HFF-Myc (cell line): ENCODE measurements at regions not wholly inside any gene's neighbourhood (a gene's known extent, or its start where the extent isn't known, plus 50 kb on each side); places are given as distances from the start of the nearest gene placed in this dataset.

Source experiments
- DNase-seq: peaks from one replicate; pipeline ENCODE4 v3.0.0-alpha.2; 2011; ENCODE audit warnings: low read depth; ENCODE audit errors: extremely low read depth
- H3K4me3 ChIP-seq: replicated peaks from 2 replicates; pipeline ENCODE4 v1.5.1; 2011; ENCODE audit warnings: low read depth, mild to moderate bottlenecking, control low read depth, low read length
- CTCF ChIP-seq: IDR thresholded peaks from 2 replicates; pipeline ENCODE4 v1.5.1; 2012; ENCODE audit warnings: mild to moderate bottlenecking, low read depth, low read length, control low read depth; ENCODE audit errors: missing control alignments

- H3K4me3 ChIP-seq, result no peak overlapping the region
- TF ChIP-seq CTCF, result no peak
- no peak for DNase-seq
These were observed 1039.2 kb upstream of the CDH9 start for GRCh38 chr5:28077291-28078240.

GRCh38 chr5:28066856-28067255 lies 1028.5 kb upstream of the CDH9 start:
- H3K4me3 ChIP-seq, result no peak overlapping the region
- no peak for DNase-seq
- TF ChIP-seq CTCF, result no peak

- no peak for DNase-seq
- H3K4me3 ChIP-seq, result no peak overlapping the region
- no peak for TF ChIP-seq CTCF
These were observed 1027.3 kb upstream of the CDH9 start for GRCh38 chr5:28065656-28066055.

GRCh38 chr5:28046596-28046995 lies 1008.2 kb upstream of the CDH9 start:
- no peak for TF ChIP-seq CTCF

GRCh38 chr5:28027851-28028250 lies 989.5 kb upstream of the CDH9 start:
- no peak for TF ChIP-seq CTCF
- DNase-seq, result no peak
- no peak overlapping the region for H3K4me3 ChIP-seq

More at GRCh38 chr5:28046596-28046995, 1008.2 kb upstream of the CDH9 start:
- no peak overlapping the region for H3K4me3 ChIP-seq
- DNase-seq, result no peak

- TF ChIP-seq CTCF, result no peak
- H3K4me3 ChIP-seq, result no peak overlapping the region
- DNase-seq, result no peak
These were observed 978.8 kb upstream of the CDH9 start for GRCh38 chr5:28017178-28017577.
